ENCODE measurements at regions not wholly inside any gene's neighbourhood (a gene's known extent, or its start where the extent isn't known, plus 50 kb on each side); places are given as distances from the start of the nearest gene placed in this dataset.

DNA sequence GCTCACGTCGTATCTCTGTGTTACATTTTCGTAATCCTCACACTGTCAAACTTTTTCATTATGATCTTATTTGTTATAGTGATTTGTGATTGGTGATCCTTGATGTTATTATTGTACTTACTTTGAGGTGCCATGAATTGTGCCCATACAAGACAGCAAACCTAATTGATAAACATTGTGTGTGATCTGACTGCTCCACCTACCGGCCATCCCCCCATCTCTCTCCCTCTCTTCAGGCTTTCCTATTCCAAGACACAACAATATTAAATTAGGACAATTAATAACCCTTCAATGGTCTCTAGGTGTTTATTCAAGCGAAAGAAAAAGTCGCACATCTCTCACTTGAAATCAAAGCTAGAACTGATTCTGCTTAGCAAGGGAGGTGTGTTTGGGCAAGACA lies 349.3 kb downstream of the RBM26 start:
- Histone ChIP-seq H4K91ac (replicated peaks; ENCODE audit: insufficient read length, low read length) (no peak overlapping the region), H3K4me2 (ENCODE audit: insufficient read depth in 1 of 2, low read depth in 2 of 2, low read length in 2 of 2) (no peak overlapping the region), H2BK12ac (ENCODE audit: low read depth, low read length) (no peak overlapping the region), H4K5ac (ENCODE audit: insufficient read length, low read depth, low read length) (no peak overlapping the region), H3K4ac (replicated peaks; ENCODE audit: insufficient read length, low read depth, low read length) (no peak overlapping the region), H3K27me3 (replicated peaks in 1 of 4; ENCODE audit: control insufficient read depth in 3 of 4, extremely low read depth in 1 of 4, insufficient read depth in 3 of 4, low read length in 3 of 4) (peaks cover 0 to 1% (median 0%) of the 10 kb centered on the region in 4 experiments; a peak in 2 of 7 replicates), H3K9ac (replicated peaks in 1 of 4; ENCODE audit: extremely low read depth in 1 of 4, low read depth in 3 of 4, low read length in 3 of 4) (no peak overlapping the region), H3K23me2 (ENCODE audit: low read depth, low read length) (no peaks in the 10 kb centered on the region), H2AFZ (ENCODE audit: low read length) (no peak overlapping the region), H3K18ac (ENCODE audit: extremely low read depth, low read length) (no peak overlapping the region), H3K56ac (replicated peaks; ENCODE audit: insufficient read length, low read depth, low read length) (no peak overlapping the region), H2BK120ac (replicated peaks; ENCODE audit: low read depth, low read length) (no peak overlapping the region), H4K20me1 (replicated peaks in 1 of 2; ENCODE audit: control insufficient read depth in 1 of 2, insufficient read depth in 2 of 2, low read length in 2 of 2) (no peaks in the 10 kb centered on the region), H2BK20ac (ENCODE audit: low read length) (no peak overlapping the region), H3K4me3 (ENCODE audit: extremely low read depth in 1 of 4, insufficient read depth in 2 of 4, low read depth in 3 of 4, low read length in 4 of 4) (no peak overlapping the region), H2BK5ac (ENCODE audit: low read depth, low read length) (no peak overlapping the region), H3K4me1 (replicated peaks in 1 of 4; ENCODE audit: control insufficient read depth in 3 of 4, insufficient read depth in 4 of 4, low read length in 3 of 4) (peaks cover 0 to 3% (median 0%) of the 10 kb centered on the region in 4 experiments; a peak in 1 of 7 replicates), H4K8ac (ENCODE audit: extremely low read depth, insufficient read depth, low read length) (no peak overlapping the region), H2AK5ac (ENCODE audit: low read depth, low read length) (no peak overlapping the region), H3K23ac (ENCODE audit: insufficient read length) (no peak overlapping the region), H3K36me3 (ENCODE audit: control insufficient read depth in 2 of 4, insufficient read depth in 4 of 4, low read length in 3 of 4) (no peaks in the 10 kb centered on the region), H3K79me2 (ENCODE audit: control insufficient read depth in 1 of 2, insufficient read depth in 2 of 2, low read length in 2 of 2) (no peaks in the 10 kb centered on the region), H3K27ac (ENCODE audit: low read depth, low read length) (no peak overlapping the region), H3K79me1 (ENCODE audit: low read depth, low read length) (no peaks in the 10 kb centered on the region), H3K14ac (ENCODE audit: insufficient read length) (no peak overlapping the region), H2BK15ac (ENCODE audit: low read length) (no peak overlapping the region), H3K9me3 (ENCODE audit: insufficient read depth in 2 of 2, low read depth in 1 of 2, low read length in 1 of 2) (no peaks in the 10 kb centered on the region)
- peak; percentile 61 to 64 for TF ChIP-seq RAD21 (IDR thresholded peaks at IDR 0.05 in 1 of 2, conservative IDR thresholded peaks at IDR 0.05 in 1 of 2; ENCODE audit: low read depth in 2 of 2, low read length in 2 of 2)
- TF ChIP-seq BCL11A (IDR thresholded peaks at IDR 0.05; ENCODE audit: low read depth in 2 of 2, low read length in 2 of 2): no peak
- TF ChIP-seq, protein P1, sequence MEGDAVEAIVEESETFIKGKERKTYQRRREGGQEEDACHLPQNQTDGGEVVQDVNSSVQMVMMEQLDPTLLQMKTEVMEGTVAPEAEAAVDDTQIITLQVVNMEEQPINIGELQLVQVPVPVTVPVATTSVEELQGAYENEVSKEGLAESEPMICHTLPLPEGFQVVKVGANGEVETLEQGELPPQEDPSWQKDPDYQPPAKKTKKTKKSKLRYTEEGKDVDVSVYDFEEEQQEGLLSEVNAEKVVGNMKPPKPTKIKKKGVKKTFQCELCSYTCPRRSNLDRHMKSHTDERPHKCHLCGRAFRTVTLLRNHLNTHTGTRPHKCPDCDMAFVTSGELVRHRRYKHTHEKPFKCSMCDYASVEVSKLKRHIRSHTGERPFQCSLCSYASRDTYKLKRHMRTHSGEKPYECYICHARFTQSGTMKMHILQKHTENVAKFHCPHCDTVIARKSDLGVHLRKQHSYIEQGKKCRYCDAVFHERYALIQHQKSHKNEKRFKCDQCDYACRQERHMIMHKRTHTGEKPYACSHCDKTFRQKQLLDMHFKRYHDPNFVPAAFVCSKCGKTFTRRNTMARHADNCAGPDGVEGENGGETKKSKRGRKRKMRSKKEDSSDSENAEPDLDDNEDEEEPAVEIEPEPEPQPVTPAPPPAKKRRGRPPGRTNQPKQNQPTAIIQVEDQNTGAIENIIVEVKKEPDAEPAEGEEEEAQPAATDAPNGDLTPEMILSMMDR (IDR thresholded peaks at IDR 0.05; ENCODE audit: control extremely low read depth in 1 of 3, insufficient read depth in 1 of 3, low read depth in 1 of 3, low read length in 3 of 3): peak; percentile 18 to 51 (median 22); a peak in 3 of 4 replicates
- whole genome bisulfite sequencing, 2 experiments (ENCODE audit: extremely low coverage in 1 of 2, insufficient coverage in 1 of 2, insufficient read length in 1 of 2, insufficient replicate concordance in 2 of 2, low coverage in 1 of 2, low lambda C conversion rate in 2 of 2, missing lambda C conversion rate in 1 of 2): 80% methylated on average over 6 of the region's 6 CpGs; no CpG with 5 or more reads in 1 of the 2 experiments
- POLR2A ChIA-PET (ENCODE audit: partially characterized antibody): no interaction called here
- DNase-seq (ENCODE audit: low read depth in 1 of 2, low spot score in 2 of 2): no peak
- FAIRE-seq: no peak
- CTCF ChIA-PET (ENCODE audit: partially characterized antibody): interaction anchor here (0.7 to 1.7 kb wide), 12 partner anchors 8 to 441 kb away, joined by 3 to 6 read pairs (median 3); no protein-coding TSS in a partner anchor

All from H1 (cell line).